ENCODE measurements at regions not wholly inside any gene's neighbourhood (a gene's known extent, or its start where the extent isn't known, plus 50 kb on each side); places are given as distances from the start of the nearest gene placed in this dataset.

DNA sequence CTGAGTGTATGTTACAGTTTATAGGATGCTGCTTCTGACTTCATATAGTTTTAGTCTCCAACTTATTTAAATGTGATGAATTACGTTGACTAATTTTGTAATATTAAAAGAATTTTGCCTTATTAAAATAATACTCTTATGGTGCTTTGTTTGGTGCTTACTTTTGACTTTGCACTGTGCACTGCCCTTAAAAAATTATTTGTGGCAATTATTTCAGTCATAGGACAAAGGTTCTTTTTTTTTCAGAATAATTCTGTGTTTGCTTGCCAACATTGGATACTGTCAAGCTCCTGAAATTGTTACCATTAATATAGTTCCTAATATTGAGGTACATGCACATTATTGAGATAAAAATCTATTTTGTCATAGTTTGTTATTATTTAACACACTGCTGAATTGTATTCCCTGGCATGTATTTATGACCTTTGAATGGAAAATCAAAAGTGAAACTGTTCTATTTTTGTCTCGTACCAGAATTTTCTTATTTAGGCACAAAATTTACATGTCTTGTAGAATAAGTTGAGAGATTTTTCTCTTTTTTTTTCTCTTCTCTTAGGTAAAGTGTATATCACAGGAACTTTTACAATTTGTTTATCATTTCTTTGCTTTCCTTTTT, 572.8 kb upstream of the KLHL29 start:
- TF ChIP-seq EHF (CRISPR knock-in tag; IDR thresholded peaks at IDR 0.05) (no peak), KDM1A (IDR thresholded peaks at IDR 0.05; ENCODE audit: low read depth) (no peak), HDAC2 (IDR thresholded peaks at IDR 0.05) (no peak), KDM5A (IDR thresholded peaks at IDR 0.05) (no peak), EHMT2 (IDR thresholded peaks at IDR 0.05; ENCODE audit: low read depth) (no peak), JUN (IDR thresholded peaks at IDR 0.05) (no peak), RFX5 (IDR thresholded peaks at IDR 0.05) (no peak), BHLHE40 (IDR thresholded peaks at IDR 0.05; ENCODE audit: low read depth, low read length) (no peak), FOXS1 (CRISPR knock-in tag; IDR thresholded peaks at IDR 0.05) (no peak), POLR2A (IDR thresholded peaks at IDR 0.05; ENCODE audit: low read length) (no peak)
- TF ChIP-seq, protein P1, sequence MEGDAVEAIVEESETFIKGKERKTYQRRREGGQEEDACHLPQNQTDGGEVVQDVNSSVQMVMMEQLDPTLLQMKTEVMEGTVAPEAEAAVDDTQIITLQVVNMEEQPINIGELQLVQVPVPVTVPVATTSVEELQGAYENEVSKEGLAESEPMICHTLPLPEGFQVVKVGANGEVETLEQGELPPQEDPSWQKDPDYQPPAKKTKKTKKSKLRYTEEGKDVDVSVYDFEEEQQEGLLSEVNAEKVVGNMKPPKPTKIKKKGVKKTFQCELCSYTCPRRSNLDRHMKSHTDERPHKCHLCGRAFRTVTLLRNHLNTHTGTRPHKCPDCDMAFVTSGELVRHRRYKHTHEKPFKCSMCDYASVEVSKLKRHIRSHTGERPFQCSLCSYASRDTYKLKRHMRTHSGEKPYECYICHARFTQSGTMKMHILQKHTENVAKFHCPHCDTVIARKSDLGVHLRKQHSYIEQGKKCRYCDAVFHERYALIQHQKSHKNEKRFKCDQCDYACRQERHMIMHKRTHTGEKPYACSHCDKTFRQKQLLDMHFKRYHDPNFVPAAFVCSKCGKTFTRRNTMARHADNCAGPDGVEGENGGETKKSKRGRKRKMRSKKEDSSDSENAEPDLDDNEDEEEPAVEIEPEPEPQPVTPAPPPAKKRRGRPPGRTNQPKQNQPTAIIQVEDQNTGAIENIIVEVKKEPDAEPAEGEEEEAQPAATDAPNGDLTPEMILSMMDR (IDR thresholded peaks at IDR 0.05), result no peak
- TF ChIP-seq, protein P2, sequence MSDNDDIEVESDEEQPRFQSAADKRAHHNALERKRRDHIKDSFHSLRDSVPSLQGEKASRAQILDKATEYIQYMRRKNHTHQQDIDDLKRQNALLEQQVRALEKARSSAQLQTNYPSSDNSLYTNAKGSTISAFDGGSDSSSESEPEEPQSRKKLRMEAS (IDR thresholded peaks at IDR 0.05), result no peak
